ENCODE measurements at regions not wholly inside any gene's neighbourhood (a gene's known extent, or its start where the extent isn't known, plus 50 kb on each side); places are given as distances from the start of the nearest gene placed in this dataset.

DNA sequence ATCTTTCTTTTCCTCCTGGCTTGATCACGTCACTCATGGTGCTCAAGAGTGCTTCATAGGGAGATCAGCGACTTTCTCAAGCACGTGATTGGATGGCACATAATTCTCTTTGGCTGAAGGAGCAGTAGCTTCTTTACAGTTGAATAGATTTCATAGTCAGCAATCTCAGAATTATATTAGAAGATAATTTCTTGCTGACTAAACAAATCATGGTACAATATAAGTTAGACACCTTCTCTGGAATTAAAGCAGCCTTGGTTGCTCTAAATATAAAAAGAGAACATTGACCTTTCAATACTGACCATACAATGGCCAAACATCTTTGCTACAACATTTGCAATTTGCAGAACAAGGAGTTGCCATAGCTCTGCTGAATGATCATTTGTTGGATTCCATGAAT is 238.5 kb upstream of the CHST9 start:
- TF ChIP-seq EZH2 (IDR thresholded peaks at IDR 0.05) (no peak), EZH2phosphoT487 (IDR thresholded peaks at IDR 0.05) (no peak)
